ENCODE measurements at regions not wholly inside any gene's neighbourhood (a gene's known extent, or its start where the extent isn't known, plus 50 kb on each side); places are given as distances from the start of the nearest gene placed in this dataset.

DNA sequence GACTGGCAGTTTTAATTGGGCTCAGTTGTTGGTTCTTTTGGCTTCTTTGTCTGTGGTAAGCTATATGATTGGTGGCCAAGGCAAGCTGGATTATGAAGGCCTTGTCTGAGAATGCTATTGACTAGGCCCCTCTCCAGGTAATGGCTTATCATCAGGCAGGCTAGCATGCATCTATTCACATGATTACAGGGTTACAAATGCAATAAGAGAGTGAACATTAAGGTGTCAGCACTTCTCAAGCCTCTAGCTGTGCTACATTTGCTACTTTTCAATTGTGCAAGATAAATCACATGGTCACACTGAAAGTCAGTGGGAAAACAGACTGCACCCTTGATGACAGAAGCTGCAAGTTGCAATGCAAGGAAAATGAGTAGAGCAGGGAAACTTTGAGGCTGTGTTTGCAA lies 550.9 kb upstream of the TMPRSS15 start:
- TF ChIP-seq, protein P1, sequence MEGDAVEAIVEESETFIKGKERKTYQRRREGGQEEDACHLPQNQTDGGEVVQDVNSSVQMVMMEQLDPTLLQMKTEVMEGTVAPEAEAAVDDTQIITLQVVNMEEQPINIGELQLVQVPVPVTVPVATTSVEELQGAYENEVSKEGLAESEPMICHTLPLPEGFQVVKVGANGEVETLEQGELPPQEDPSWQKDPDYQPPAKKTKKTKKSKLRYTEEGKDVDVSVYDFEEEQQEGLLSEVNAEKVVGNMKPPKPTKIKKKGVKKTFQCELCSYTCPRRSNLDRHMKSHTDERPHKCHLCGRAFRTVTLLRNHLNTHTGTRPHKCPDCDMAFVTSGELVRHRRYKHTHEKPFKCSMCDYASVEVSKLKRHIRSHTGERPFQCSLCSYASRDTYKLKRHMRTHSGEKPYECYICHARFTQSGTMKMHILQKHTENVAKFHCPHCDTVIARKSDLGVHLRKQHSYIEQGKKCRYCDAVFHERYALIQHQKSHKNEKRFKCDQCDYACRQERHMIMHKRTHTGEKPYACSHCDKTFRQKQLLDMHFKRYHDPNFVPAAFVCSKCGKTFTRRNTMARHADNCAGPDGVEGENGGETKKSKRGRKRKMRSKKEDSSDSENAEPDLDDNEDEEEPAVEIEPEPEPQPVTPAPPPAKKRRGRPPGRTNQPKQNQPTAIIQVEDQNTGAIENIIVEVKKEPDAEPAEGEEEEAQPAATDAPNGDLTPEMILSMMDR (IDR thresholded peaks at IDR 0.05): no peak
- TF ChIP-seq POLR2A (IDR thresholded peaks at IDR 0.05): no peak
- TF ChIP-seq EP300 (IDR thresholded peaks at IDR 0.05): no peak
- no peak for TF ChIP-seq POLR2AphosphoS5 (IDR thresholded peaks at IDR 0.05)
